GM12878 (cell line): ENCODE measurements at regions not wholly inside any gene's neighbourhood (a gene's known extent, or its start where the extent isn't known, plus 50 kb on each side); places are given as distances from the start of the nearest gene placed in this dataset.

ENCODE experiments used
- PML ChIP-seq: IDR thresholded peaks from 2 replicates; pipeline ENCODE4 v1.6.1; 2012; ENCODE audit warnings: low read length, inconsistent platforms
- TF ChIP-seq, protein P1 (sequence below), 3 experiments: IDR thresholded peaks in 2 of 3; conservative IDR thresholded peaks in 1 of 3; 2 replicates each; pipeline ENCODE4 v1.5.1; 2011; ENCODE audit warnings: low read depth in 3 of 3, low read length in 3 of 3, mild to moderate bottlenecking in 3 of 3, control low read depth in 2 of 3, moderate library complexity in 2 of 3, inconsistent platforms in 1 of 3, mixed read lengths in 1 of 3; ENCODE audit not compliant: control insufficient read depth in 2 of 3, insufficient read depth in 1 of 3; ENCODE audit errors: extremely low read depth in 1 of 3

DNA sequence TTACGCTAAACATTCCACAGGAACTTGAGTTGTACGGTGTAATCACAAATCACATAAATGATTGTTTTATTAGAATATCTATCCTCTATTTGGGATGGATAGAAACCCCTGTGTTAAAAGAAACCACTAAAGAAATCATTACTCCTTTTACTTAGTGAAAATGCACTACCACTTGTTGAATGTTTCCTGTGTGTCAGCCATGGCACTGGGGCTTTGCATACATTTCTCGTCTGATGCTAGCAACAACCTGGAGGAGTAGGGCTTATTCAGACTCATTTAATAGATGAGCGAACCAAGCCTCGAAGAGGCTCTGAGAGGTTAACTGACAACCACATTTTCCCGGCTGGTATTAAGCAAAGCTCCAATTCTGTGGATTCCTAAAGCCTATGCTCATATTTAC, 60.5 kb upstream of the PELI1 start:
- no peak for TF ChIP-seq PML
- TF ChIP-seq, protein P1, sequence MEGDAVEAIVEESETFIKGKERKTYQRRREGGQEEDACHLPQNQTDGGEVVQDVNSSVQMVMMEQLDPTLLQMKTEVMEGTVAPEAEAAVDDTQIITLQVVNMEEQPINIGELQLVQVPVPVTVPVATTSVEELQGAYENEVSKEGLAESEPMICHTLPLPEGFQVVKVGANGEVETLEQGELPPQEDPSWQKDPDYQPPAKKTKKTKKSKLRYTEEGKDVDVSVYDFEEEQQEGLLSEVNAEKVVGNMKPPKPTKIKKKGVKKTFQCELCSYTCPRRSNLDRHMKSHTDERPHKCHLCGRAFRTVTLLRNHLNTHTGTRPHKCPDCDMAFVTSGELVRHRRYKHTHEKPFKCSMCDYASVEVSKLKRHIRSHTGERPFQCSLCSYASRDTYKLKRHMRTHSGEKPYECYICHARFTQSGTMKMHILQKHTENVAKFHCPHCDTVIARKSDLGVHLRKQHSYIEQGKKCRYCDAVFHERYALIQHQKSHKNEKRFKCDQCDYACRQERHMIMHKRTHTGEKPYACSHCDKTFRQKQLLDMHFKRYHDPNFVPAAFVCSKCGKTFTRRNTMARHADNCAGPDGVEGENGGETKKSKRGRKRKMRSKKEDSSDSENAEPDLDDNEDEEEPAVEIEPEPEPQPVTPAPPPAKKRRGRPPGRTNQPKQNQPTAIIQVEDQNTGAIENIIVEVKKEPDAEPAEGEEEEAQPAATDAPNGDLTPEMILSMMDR (IDR thresholded peaks at IDR 0.05 in 2 of 3, conservative IDR thresholded peaks at IDR 0.05 in 1 of 3; ENCODE audit: control insufficient read depth in 2 of 3, extremely low read depth in 1 of 3, insufficient read depth in 1 of 3, low read depth in 3 of 3, low read length in 3 of 3): no peak
